PC-9 (cell line): ENCODE measurements at regions not wholly inside any gene's neighbourhood (a gene's known extent, or its start where the extent isn't known, plus 50 kb on each side); places are given as distances from the start of the nearest gene placed in this dataset.

Source experiments
- BruUV-seq: library from RNA; stranded (reverse); fragments of 400-500 nt; replicated peaks from 2 replicates; lab custom pipeline; 2021; lab: Mats Ljungman, UMichigan
- CTCF ChIA-PET: fragments of 300-600 bp; sonication (Branson Sonifier 250); formaldehyde crosslinking; loops from one replicate; lab custom pipeline; 2022; ENCODE audit warnings: antibody characterized with exemption; lab: Charles Lee
- POLR2A ChIA-PET: fragments of 300-600 bp; sonication (Branson Sonifier 250); formaldehyde crosslinking; loops from one replicate; lab custom pipeline; 2022; ENCODE audit warnings: antibody characterized with exemption; ENCODE audit not compliant: unreplicated experiment; lab: Charles Lee
- DNase-seq, 2 experiments: peaks; one replicate each; pipeline versions ENCODE4 v3.0.0 to v3.0.0-alpha.2; 2015 to 2022; ENCODE audit warnings: mixed read lengths in 1 of 2
- H2AFZ ChIP-seq: fragments of 200-600 bp; sonication (generic); 2 replicates; pipeline ENCODE4 v1.8.1; 2017; ENCODE audit warnings: antibody characterized with exemption
- H3F3A ChIP-seq: fragments of 200-600 bp; sonication (generic); 2 replicates; pipeline ENCODE4 v1.8.1; 2017; ENCODE audit warnings: antibody characterized with exemption, mild to moderate bottlenecking, low read depth; ENCODE audit not compliant: insufficient read depth
- H3K27ac ChIP-seq: fragments of 200-600 bp; sonication (generic); 2 replicates; pipeline ENCODE4 v1.6.1; 2016; ENCODE audit warnings: mixed run types
- H3K27me3 ChIP-seq: fragments of 200-600 bp; sonication (generic); 2 replicates; pipeline ENCODE4 v1.6.1; 2016; ENCODE audit warnings: low read depth, mixed run types; ENCODE audit not compliant: insufficient read depth
- H3K36me3 ChIP-seq: fragments of 200-600 bp; sonication (generic); 2 replicates; pipeline ENCODE4 v1.6.1; 2016; ENCODE audit warnings: low read depth, mixed run types
- H3K4me1 ChIP-seq: fragments of 200-600 bp; sonication (generic); replicated peaks from 2 replicates; pipeline ENCODE4 v1.6.1; 2016; ENCODE audit warnings: mixed run types; ENCODE audit not compliant: insufficient read depth
- H3K4me2 ChIP-seq: fragments of 200-600 bp; sonication (generic); 2 replicates; pipeline ENCODE4 v1.6.1; 2017; ENCODE audit warnings: mixed run types
- H3K4me3 ChIP-seq: fragments of 200-600 bp; sonication (generic); 2 replicates; pipeline ENCODE4 v1.6.1; 2016; ENCODE audit warnings: mixed run types
- H3K79me2 ChIP-seq: fragments of 200-600 bp; sonication (generic); 2 replicates; pipeline ENCODE4 v1.6.1; 2017; ENCODE audit warnings: low read depth, mixed run types
- H3K9me2 ChIP-seq: fragments of 200-600 bp; sonication (generic); 2 replicates; pipeline ENCODE4 v1.8.1; 2017; ENCODE audit warnings: mild to moderate bottlenecking; ENCODE audit not compliant: insufficient read depth
- H3K9me3 ChIP-seq: fragments of 200-600 bp; sonication (generic); 2 replicates; pipeline ENCODE4 v1.8.1; 2016; ENCODE audit warnings: low read depth; ENCODE audit not compliant: insufficient read depth
- H4K20me1 ChIP-seq: fragments of 200-600 bp; sonication (generic); 2 replicates; pipeline ENCODE4 v1.8.1; 2017; ENCODE audit not compliant: insufficient read depth
- EZH2 ChIP-seq: fragments of 200-600 bp; sonication (generic); IDR thresholded peaks from 2 replicates; pipeline ENCODE4 v1.8.0; 2017; ENCODE audit warnings: antibody characterized with exemption, low read depth
- intact Hi-C: fragments of 100-400 bp; cut with micrococcal nuclease; formaldehyde crosslinking; loops from one replicate; pipeline ENCODE4 v1.10.0; 2022; ENCODE audit not compliant: unreplicated experiment
- TF ChIP-seq, protein P1 (sequence below): fragments of 200-600 bp; sonication (generic); conservative IDR thresholded peaks from 2 replicates; pipeline ENCODE4 v1.6.1; 2017; ENCODE audit warnings: mixed run types, antibody characterized with exemption, mild to moderate bottlenecking, moderate library complexity

DNA sequence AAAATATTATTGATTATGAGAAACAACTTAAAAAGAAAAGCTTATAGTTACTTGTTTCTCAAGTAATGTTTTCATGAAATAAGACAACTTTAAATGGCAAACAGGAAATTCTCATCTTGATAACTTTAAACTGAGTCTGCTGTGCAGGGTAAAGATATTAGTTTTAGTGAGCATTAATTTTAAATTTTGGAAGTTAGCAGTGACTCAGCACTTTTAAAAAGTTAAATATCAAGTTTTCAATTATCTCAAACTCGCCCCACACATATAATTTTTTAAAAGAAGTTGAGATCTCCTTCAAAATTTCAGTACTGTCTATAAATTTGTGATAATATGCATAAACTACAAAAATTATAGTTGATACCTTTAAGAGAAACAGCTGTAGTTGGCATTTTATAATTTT lies 337.3 kb upstream of the NT5E start:
- Histone ChIP-seq H3F3A (no peaks in the 10 kb centered on the region), H3K4me3 (no peak overlapping the region), H2AFZ (no peak overlapping the region), H3K4me1 (no peaks in the 10 kb centered on the region), H4K20me1 (no peaks in the 10 kb centered on the region), H3K9me2 (no peaks in the 10 kb centered on the region), H3K27me3 (no peaks in the 10 kb centered on the region), H3K36me3 (no peaks in the 10 kb centered on the region), H3K79me2 (no peaks in the 10 kb centered on the region), H3K4me2 (no peak overlapping the region), H3K27ac (no peak overlapping the region), H3K9me3 (no peaks in the 10 kb centered on the region)
- BruUV-seq = no TSS peak
- no peak for DNase-seq
- TF ChIP-seq, protein P1, sequence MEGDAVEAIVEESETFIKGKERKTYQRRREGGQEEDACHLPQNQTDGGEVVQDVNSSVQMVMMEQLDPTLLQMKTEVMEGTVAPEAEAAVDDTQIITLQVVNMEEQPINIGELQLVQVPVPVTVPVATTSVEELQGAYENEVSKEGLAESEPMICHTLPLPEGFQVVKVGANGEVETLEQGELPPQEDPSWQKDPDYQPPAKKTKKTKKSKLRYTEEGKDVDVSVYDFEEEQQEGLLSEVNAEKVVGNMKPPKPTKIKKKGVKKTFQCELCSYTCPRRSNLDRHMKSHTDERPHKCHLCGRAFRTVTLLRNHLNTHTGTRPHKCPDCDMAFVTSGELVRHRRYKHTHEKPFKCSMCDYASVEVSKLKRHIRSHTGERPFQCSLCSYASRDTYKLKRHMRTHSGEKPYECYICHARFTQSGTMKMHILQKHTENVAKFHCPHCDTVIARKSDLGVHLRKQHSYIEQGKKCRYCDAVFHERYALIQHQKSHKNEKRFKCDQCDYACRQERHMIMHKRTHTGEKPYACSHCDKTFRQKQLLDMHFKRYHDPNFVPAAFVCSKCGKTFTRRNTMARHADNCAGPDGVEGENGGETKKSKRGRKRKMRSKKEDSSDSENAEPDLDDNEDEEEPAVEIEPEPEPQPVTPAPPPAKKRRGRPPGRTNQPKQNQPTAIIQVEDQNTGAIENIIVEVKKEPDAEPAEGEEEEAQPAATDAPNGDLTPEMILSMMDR = no peak
- TF ChIP-seq EZH2 = no peak
- intact Hi-C loops = no loop called here
- ChIA-PET POLR2A (no interaction called here), CTCF (no interaction called here)

- no peaks in the 10 kb centered on the region for H3K9me2 ChIP-seq
- H3K79me2 ChIP-seq = no peaks in the 10 kb centered on the region
- ChIA-PET CTCF (no interaction called here), POLR2A (no interaction called here)
- no peaks in the 10 kb centered on the region for H3K36me3 ChIP-seq
- no peak overlapping the region for H3K4me3 ChIP-seq
- no TSS peak for BruUV-seq
- TF ChIP-seq EZH2 = no peak
- TF ChIP-seq, protein P1 = no peak
- H3K27me3 ChIP-seq = no peaks in the 10 kb centered on the region
- intact Hi-C loops = no loop called here
- DNase-seq = no peak
- H2AFZ ChIP-seq = no peak overlapping the region
- H3K27ac ChIP-seq = no peak overlapping the region
- no peaks in the 10 kb centered on the region for H3K9me3 ChIP-seq
- no peaks in the 10 kb centered on the region for H4K20me1 ChIP-seq
- H3F3A ChIP-seq = no peaks in the 10 kb centered on the region
- no peak overlapping the region for H3K4me2 ChIP-seq
- no peaks in the 10 kb centered on the region for H3K4me1 ChIP-seq
These were observed 338.3 kb upstream of the NT5E start for GRCh38 chr6:85111481-85112011.

- no peaks in the 10 kb centered on the region for H3K9me3 ChIP-seq
- BruUV-seq = no TSS peak
- H3K4me3 ChIP-seq = no peak overlapping the region
- ChIA-PET POLR2A (no interaction called here), CTCF (no interaction called here)
- TF ChIP-seq EZH2 = no peak
- TF ChIP-seq, protein P1 = no peak
- no peak overlapping the region for H2AFZ ChIP-seq
- no peaks in the 10 kb centered on the region for H3K27me3 ChIP-seq
- no peaks in the 10 kb centered on the region for H3K4me1 ChIP-seq
- H3K9me2 ChIP-seq = no peaks in the 10 kb centered on the region
- no peaks in the 10 kb centered on the region for H3K79me2 ChIP-seq
- H3K4me2 ChIP-seq = no peak overlapping the region
- no peaks in the 10 kb centered on the region for H3F3A ChIP-seq
- no peaks in the 10 kb centered on the region for H4K20me1 ChIP-seq
- intact Hi-C loops = no loop called here
- H3K27ac ChIP-seq = no peak overlapping the region
- H3K36me3 ChIP-seq = no peaks in the 10 kb centered on the region
- DNase-seq = no peak
These were observed 338.9 kb upstream of the NT5E start for GRCh38 chr6:85110943-85111342.
